SKM-1 (cell line): ENCODE measurements at regions not wholly inside any gene's neighbourhood (a gene's known extent, or its start where the extent isn't known, plus 50 kb on each side); places are given as distances from the start of the nearest gene placed in this dataset.
A peak's percentile ranks its signal among the peaks of the same experiment; 100 is the strongest.
"Not testable (repeated sequence)": the region's sequence is repeated elsewhere in the genome, so short reads cannot be mapped to it uniquely, and the experiment has no call there.

Experiments used
- DNase-seq: peaks from one replicate; lab custom pipeline; 2025; ENCODE audit not compliant: unreplicated experiment; lab: John Stamatoyannopoulos, UW

GRCh38 chr5:54885636-54886035 is 99.8 kb downstream of the ESM1 start:
- no peak for DNase-seq

- DNase-seq: no peak
Observed at GRCh38 chr5:54884195-54884536, 101.2 kb downstream of the ESM1 start.

DNA sequence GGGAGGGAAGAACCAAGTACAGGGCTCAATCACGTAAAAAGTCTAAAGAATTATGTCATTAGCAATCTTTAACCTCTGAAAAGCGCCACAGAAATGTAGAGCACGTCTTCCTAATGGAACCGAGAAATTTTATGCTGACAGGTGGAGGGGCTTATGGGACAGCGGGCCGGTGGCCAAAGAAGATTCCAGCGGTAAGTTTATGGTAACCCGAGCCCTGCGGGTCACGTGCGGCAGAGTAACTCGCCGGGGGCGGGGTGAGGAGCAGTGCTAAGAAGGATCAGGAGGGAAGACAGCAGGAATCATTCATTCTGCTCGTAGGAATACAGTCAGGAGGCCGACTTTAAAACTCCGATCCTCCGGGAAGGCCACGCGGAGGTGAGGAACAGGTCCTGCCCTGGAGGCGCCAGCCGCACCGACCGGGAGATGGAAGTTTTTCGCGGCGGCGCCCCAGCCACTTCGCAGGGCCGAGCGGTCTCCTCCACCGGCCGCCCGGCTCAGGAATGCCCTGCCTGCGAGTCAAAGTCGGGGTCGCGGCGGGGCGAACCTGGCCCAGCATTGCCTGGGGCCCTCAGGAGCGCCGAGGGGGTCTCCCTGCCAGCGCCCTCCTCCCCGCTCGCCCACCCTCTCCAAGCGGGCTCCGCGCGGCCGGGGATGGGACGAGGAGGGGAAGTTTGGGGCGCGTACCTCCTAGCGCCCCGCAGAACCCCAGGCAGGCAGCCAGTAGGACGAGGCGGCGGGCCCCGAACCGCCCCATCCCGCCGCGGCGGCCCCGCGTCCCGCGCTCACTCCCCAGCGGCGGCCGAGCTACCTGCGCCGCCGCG is 101.8 kb downstream of the ESM1 start:
- no peak for DNase-seq

DNA sequence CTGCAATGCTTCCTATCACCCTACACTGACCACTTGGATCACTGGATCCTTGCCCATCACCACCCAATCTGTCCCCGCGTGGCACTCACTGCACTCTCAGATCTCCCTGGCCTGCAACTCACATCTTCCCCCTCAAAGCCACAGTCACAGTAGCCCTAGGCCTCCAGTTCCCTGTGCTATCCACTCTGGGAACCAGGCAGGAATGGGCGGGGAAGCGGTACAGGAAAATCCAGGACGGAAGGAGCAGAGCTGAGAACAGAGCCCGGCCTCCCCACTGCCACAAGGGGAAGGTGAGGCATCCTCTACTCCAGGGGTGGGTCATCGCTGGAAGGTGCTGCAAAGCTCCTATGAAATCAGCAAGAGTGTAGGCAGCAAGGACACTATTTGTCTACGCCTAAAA is 102.6 kb downstream of the ESM1 start:
- DNase-seq: no peak

DNA sequence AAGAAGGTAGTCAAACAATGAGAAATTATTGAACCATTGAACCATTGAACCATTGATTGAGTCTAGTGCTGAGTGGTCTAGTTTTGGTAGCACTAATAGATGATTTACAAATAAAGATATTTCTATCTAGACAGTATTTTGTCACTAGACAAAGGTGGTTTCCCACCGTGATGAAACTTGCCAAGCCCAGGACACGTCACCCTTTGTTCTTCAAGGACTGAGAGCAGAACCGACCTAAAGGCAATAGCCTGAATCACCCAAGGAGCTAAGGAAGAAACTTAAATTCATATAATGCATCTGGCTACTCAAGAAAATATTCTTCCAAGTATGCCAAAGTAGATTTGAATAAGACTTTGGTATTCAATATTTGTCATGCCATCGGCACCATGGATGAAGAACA is 103.3 kb downstream of the ESM1 start:
- DNase-seq: no peak

DNA sequence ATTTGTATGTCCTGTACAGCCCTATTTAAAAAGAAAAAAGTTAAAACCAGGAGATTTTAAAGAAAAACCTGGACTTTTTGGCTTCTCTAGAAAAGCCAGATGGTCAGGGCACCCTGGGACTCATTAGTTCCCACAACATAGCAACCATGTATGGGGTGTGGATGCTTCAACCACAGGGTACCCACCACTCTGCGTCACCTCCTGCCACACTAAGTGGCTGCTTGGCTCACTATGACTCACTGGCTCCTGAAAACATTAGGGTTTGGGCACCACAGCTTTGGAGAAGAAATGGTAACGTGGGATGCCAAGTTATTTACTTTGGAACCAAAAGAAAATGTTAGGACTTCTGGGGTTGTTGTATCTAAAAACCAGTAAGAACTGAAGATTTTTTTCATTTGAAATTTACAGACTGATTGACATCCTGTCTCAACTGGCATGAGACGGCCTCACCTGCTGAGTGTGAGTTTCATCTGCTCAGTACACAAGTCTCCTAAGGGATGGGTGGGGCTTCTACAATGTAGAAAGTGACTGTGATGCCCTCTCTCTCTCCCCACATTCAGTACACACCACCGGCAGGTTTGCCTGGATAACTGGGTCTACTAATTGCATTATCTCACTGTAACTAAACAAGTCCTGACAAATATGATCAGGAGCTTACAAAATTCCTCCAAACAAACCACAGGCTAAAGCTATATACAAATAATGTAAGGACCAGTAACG is 103.9 kb downstream of the ESM1 start:
- DNase-seq: no peak

- no peak for DNase-seq
Observed at GRCh38 chr5:54876976-54877375, 108.4 kb downstream of the ESM1 start.

DNA sequence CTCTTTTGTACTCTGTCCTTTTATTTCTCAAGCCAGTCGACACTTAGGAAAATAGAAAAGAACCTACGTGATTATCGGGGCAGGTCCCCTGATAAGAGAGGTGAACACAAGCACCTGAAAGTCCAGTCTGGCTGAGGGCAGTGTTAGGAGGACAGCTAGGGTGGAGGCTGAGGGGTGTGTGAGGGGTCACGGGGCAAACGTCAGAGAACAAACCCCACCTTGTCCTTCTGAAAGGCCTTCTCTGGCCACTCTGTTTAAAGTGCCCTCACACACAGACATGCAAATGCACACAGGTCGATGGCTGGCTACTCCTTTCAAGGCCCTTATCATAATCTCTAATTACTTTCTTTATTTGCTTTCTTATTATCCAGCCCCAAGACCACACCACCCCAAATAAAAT is 108.8 kb downstream of the ESM1 start:
- no peak for DNase-seq

DNA sequence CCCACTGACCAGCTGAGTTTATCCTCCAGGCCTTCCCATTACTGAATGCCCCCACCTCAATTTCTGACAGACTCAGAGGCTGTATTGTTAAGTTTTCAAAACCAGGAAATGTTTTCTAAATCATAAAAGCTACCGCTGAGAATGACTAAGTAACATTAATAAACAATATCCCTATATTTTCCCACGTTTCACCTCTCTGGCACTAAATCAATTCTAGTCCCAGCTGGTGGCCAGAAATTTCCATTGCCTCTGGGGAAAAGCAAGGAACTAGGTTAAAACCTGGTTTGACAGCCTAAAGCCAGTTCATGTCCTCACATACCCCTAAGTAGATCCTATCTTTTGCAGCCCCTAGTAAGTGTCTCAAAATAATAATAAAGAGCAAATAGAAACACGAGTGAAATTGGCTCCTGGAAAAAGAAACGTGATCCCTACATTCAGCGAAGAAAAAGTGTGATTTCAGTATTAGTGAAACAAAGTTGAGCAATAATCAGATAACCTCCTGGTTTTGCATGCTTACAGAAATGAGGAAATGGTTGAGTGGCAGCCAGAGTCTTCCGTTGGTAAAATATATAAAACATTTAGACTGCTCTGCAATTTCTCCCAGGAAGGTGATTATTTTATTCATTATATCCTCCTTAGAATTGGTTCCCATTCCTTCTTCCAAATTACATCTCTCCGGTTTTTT is 110.9 kb downstream of the ESM1 start:
- DNase-seq: peak; percentile 34

DNA sequence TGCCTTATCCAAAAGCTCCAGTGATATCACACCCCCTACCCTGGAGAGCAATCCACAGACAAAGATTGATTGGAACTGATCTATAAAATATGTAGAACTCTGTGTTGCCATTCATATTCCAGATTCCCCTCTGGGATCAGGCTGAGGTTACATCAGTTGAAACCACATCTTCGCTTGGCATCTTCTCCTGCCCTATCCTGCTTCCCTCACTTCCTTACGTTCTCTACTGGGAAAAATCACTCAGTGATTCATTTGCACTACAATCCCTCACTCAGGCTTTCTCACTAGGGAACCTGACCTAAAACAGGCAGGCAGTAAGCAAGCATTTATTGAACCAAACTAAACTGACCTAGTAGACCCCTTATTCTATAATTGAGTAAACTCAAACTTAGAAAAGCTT is 111.7 kb downstream of the ESM1 start:
- no peak for DNase-seq

DNA sequence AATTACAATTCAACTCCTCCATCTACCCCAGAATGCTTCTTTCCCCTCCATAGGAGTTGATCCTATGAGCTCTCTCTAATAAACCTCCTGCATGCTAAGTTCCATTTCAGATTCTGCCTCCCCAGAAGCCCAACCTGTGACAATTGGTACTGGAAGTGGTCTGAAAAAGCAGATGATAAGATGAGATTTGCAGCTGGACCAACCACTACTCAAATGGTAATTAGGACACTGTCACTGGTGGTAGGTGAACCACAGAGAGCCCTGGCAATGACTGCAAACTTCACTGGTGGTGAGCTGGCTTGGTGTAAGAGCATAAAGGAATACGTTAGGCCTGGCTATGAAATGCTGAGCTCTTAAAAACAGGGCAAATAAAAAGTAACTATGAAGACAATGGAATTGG is 112.6 kb downstream of the ESM1 start:
- no peak for DNase-seq

- no peak for DNase-seq
Observed at GRCh38 chr5:54870271-54870670, 115.1 kb downstream of the ESM1 start.

GRCh38 chr5:54869691-54870090 is 115.7 kb downstream of the ESM1 start:
- no peak for DNase-seq

DNA sequence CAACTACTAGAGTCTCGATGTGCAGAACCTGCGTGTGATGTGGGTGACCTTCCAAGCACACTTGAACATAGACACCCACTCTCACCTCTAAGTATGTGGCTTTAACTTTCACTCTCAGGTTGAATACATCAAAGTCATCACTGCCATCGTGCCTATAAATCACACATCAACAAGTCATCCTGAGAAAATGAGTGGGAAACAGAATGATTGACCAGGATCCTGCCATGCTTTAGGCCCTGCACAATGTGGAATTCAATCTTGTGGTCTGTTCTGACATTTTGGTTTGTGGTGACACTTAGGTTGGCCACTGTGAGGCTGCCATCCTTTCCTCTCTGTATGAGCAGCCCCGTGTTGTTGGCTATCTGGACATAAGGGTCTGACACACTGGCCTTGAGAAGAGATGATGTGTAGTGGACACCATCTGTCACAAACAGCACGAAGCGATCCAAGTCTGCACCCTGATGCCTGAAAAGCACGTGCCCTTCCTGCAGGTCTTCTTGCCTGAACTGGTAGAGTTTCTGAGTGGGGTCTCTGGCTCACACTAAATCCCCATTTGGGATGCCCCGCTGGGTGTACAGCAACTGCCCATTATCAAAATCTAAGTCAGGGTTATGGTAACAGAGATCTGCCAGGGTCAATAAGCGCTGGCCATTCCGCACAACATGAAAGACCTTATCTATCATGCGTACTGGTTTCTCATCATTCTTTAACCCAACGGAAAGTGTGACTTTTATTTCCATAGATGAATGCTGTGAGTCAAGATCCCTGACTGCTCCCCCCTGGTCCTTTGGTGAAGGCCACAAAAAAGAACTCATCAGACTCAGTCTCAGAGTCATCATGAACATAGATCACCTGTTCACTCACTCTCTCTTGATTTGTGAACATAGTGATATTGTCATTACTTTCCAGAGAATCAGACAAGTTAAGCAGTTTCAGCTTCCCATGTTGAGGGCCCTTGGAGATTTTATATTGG is 116.6 kb downstream of the ESM1 start:
- no peak for DNase-seq

DNA sequence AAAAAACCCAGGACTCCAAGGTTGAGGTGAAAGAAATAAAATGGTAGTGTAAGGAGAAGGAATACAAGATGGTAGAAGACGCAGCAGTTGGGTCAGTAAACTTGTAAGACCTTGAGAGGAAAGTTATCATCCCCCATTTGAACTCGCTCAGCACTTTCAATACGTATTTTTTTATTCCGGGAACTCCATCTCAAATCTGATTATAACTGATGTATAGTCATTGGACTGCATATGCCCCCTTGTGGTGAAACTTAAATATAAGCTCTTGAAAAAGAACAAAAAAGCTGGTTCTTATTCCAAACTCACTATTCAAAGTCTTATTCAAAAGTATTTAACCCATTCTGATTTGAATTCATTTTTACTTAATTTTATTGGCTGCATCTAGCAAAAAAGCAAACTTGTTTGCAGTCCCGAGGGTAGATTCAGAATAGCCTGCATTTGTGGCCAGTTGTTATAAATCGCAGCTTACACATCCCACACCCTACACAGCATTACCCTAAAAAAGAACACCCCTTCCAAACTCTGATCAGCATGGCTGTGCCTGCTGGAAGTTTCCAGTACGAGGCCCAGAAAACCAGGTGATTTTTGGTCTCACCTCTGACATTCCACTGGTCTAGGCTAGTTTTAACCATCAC is 118.0 kb downstream of the ESM1 start:
- DNase-seq: peak; percentile 29

GRCh38 chr5:54864911-54865515 is 120.4 kb downstream of the ESM1 start:
- DNase-seq: not testable (repeated sequence)

DNA sequence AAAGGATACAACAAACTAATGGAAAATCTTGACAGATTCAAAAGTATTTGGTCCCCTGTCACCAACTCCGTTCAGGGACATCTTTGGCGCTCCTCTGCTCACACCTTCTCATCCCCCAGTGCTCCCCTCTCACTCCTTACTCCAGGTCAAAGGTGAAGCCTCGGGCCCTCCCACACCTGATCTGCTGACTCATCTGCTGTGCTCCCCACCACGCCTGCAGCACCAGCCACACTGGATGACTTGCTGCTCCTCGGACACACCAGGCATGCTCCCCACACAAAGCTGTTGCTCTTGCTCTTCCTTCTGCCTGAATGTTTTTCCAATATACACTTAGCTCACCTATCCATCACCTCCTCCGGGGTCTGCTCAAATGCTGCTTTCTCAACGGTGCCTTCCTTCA is 123.4 kb downstream of the ESM1 start:
- no peak for DNase-seq

GRCh38 chr5:54861212-54861894 is 124.0 kb downstream of the ESM1 start:
- no peak for DNase-seq

DNA sequence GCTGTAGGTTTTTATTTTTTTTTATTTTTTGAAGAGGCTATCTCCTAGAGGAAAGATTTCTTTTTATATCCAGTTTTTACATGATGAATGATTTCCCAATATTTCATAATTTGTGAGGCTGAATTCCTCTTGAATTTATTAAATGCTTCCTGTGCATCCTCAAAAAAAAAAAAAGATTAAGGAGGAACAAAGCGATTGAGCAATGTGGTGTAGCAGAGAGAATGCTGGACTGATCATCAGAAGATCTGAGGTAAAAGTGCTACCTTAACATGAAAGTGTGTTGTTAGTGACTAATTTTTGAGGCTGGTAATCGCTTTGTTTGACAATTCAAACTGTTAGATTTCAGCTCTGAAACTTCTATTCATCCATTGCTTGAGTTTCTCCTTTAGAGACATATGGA is 125.1 kb downstream of the ESM1 start:
- no peak for DNase-seq
